ENCODE measurements at regions not wholly inside any gene's neighbourhood (a gene's known extent, or its start where the extent isn't known, plus 50 kb on each side); places are given as distances from the start of the nearest gene placed in this dataset.
"Not testable (repeated sequence)": the region's sequence is repeated elsewhere in the genome, so short reads cannot be mapped to it uniquely, and the experiment has no call there.

- DNase-seq (ENCODE audit: low spot score) = no peak
Measured at GRCh38 chr6:130604841-130605399, 222.3 kb upstream of the SMLR1 start.

- no peak for DNase-seq (ENCODE audit: low spot score)
Measured at GRCh38 chr6:130610303-130610702, 216.9 kb upstream of the SMLR1 start.

- DNase-seq (ENCODE audit: low spot score) = no peak
Measured at GRCh38 chr6:130611366-130611765, 215.8 kb upstream of the SMLR1 start.

GRCh38 chr6:130613176-130613575 lies 214.0 kb upstream of the SMLR1 start:
- no peak for DNase-seq (ENCODE audit: low spot score)

GRCh38 chr6:130615816-130616215 lies 211.4 kb upstream of the SMLR1 start:
- DNase-seq (ENCODE audit: low spot score) = no peak

GRCh38 chr6:130617658-130618057 lies 209.5 kb upstream of the SMLR1 start:
- no peak for DNase-seq (ENCODE audit: low spot score)

- not testable (repeated sequence) for DNase-seq (ENCODE audit: low spot score)
Measured at GRCh38 chr6:130618806-130619205, 208.4 kb upstream of the SMLR1 start.

GRCh38 chr6:130620338-130620781 lies 206.8 kb upstream of the SMLR1 start:
- no peak for DNase-seq (ENCODE audit: low spot score)

- no peak for DNase-seq (ENCODE audit: low spot score)
Measured at GRCh38 chr6:130622142-130622541, 205.1 kb upstream of the SMLR1 start.

GRCh38 chr6:130624046-130624445 lies 203.2 kb upstream of the SMLR1 start:
- DNase-seq (ENCODE audit: low spot score) = no peak

- DNase-seq (ENCODE audit: low spot score) = no peak
Measured at GRCh38 chr6:130625825-130626527, 201.2 kb upstream of the SMLR1 start.

- no peak for DNase-seq (ENCODE audit: low spot score)
Measured at GRCh38 chr6:130628862-130629261, 198.3 kb upstream of the SMLR1 start.

GRCh38 chr6:130629640-130630039 lies 197.6 kb upstream of the SMLR1 start:
- DNase-seq (ENCODE audit: low spot score) = no peak

- no peak for DNase-seq (ENCODE audit: low spot score)
Measured at GRCh38 chr6:130632277-130632676, 194.9 kb upstream of the SMLR1 start.

GRCh38 chr6:130632897-130633296 lies 194.3 kb upstream of the SMLR1 start:
- DNase-seq (ENCODE audit: low spot score) = no peak

GRCh38 chr6:130643361-130643760 lies 183.8 kb upstream of the SMLR1 start:
- no peak for DNase-seq (ENCODE audit: low spot score)

GRCh38 chr6:130644175-130644574 lies 183.0 kb upstream of the SMLR1 start:
- no peak for DNase-seq (ENCODE audit: low spot score)

- not testable (repeated sequence) for DNase-seq (ENCODE audit: low spot score)
Measured at GRCh38 chr6:130644769-130645168, 182.4 kb upstream of the SMLR1 start.

GRCh38 chr6:130647246-130647645 lies 180.0 kb upstream of the SMLR1 start:
- no peak for DNase-seq (ENCODE audit: low spot score)

GRCh38 chr6:130655586-130655985 lies 171.6 kb upstream of the SMLR1 start:
- no peak for DNase-seq (ENCODE audit: low spot score)

GRCh38 chr6:130661077-130661476 lies 166.1 kb upstream of the SMLR1 start:
- no peak for DNase-seq (ENCODE audit: low spot score)

GRCh38 chr6:130666786-130667185 lies 160.4 kb upstream of the SMLR1 start:
- no peak for DNase-seq (ENCODE audit: low spot score)

- DNase-seq (ENCODE audit: low spot score) = peak; percentile 61
Measured at GRCh38 chr6:130670142-130670541, 157.1 kb upstream of the SMLR1 start.

- DNase-seq (ENCODE audit: low spot score) = no peak
Measured at GRCh38 chr6:130671119-130671518, 156.1 kb upstream of the SMLR1 start.
